ENCODE measurements at regions not wholly inside any gene's neighbourhood (a gene's known extent, or its start where the extent isn't known, plus 50 kb on each side); places are given as distances from the start of the nearest gene placed in this dataset.

DNA sequence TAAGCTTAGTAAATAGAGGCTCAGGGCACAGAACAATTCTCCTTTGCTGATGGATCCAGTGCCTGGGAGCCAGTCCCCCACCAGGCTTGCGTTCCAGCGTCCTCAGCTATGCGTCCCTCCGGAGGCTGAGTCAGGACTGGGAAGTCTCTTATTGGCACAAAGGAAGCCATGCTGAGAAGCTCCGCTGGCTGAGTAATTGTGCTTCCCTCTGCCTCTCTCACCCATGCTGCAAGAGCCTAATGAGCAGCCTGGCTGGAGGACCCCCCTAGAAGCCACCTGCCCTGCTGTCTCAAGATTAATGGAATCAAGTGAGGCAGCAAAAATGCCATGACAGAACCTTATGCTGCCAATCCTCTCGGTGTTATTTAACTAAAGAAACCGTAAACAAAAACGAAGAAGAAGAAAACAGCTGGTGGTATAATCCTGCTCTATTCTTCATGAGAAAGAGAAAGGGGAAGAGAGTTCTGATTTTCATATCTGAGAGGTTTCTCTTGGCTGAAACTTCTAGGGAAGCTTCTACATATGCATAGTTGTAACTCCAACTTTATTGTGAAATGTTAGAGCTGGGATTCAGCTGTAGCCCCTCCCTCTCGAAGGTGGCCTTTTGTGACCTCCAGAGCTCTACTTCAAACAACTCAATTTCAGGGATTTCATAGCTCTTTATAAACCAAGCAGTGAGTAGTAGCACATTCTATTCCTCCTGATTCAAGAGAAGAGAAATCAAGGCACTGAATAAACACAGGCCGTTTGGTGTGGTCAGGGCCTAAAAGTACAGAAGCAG lies 185.4 kb upstream of the SEMA6A start:
- no peak for DNase-seq
- Mint-ChIP-seq H3K36me3 (ENCODE audit: low read depth) (no peaks in the 10 kb centered on the region), H3K9me3 (peaks cover 33% of the 10 kb centered on the region), H3K27ac (no peak overlapping the region), H3K27me3 (ENCODE audit: insufficient read depth) (no peaks in the 10 kb centered on the region; the same call in none of the 2 replicates), H3K4me1 (ENCODE audit: low read depth) (no peaks in the 10 kb centered on the region), H3K4me3 (no peak overlapping the region)
- TF ChIP-seq, protein P1, sequence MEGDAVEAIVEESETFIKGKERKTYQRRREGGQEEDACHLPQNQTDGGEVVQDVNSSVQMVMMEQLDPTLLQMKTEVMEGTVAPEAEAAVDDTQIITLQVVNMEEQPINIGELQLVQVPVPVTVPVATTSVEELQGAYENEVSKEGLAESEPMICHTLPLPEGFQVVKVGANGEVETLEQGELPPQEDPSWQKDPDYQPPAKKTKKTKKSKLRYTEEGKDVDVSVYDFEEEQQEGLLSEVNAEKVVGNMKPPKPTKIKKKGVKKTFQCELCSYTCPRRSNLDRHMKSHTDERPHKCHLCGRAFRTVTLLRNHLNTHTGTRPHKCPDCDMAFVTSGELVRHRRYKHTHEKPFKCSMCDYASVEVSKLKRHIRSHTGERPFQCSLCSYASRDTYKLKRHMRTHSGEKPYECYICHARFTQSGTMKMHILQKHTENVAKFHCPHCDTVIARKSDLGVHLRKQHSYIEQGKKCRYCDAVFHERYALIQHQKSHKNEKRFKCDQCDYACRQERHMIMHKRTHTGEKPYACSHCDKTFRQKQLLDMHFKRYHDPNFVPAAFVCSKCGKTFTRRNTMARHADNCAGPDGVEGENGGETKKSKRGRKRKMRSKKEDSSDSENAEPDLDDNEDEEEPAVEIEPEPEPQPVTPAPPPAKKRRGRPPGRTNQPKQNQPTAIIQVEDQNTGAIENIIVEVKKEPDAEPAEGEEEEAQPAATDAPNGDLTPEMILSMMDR (IDR thresholded peaks at IDR 0.05), result no peak

DNA sequence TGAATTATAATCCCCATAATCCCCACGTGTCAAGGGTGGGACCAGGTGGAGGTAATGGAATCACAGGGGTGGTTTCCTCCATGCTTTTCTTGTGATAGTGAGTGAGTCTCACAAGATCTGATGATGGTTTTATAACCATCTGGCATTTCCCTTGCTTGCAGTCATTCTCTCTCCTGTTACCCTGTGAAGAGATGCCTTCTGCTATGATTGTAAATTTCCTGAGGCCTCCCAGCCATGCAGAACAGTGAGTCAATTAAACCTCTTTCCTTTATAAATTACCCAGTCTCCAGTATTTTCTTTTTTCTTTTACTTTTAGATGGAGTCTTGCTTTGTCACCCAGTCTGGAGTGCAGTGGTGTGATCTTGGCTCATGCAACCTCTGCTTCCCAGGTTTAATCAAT lies 182.7 kb upstream of the SEMA6A start:
- no peak overlapping the region for H3K4me3 Mint-ChIP-seq
- no peaks in the 10 kb centered on the region for H3K36me3 Mint-ChIP-seq (ENCODE audit: low read depth)
- no peak overlapping the region for H3K27ac Mint-ChIP-seq
- no peak for DNase-seq
- peaks cover 33% of the 10 kb centered on the region for H3K9me3 Mint-ChIP-seq
- TF ChIP-seq, protein P1 (IDR thresholded peaks at IDR 0.05), result no peak
- H3K4me1 Mint-ChIP-seq (ENCODE audit: low read depth), result no peaks in the 10 kb centered on the region
- H3K27me3 Mint-ChIP-seq (ENCODE audit: insufficient read depth), result no peaks in the 10 kb centered on the region; the same call in 1 of the 2 replicates

DNA sequence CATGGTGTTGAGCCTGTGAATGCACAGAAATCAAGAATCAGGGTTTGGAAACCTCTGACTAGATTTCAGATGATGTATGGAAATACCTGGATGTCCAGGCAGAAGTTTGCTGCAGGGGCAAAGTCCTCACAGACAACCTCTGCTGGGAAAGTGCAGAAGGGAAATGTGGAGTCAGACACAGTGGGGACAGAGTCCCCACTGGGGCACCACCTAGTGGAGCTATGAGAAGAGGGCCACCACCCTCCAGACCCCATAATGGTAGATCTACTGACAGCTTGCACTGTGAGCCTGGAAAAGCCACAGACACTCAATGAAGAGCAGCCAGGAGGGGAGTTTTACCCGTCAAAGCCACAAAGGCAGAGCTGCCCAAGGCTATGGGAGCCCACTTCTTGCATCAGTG lies 181.9 kb upstream of the SEMA6A start:
- H3K9me3 Mint-ChIP-seq, result peaks cover 29% of the 10 kb centered on the region

DNA sequence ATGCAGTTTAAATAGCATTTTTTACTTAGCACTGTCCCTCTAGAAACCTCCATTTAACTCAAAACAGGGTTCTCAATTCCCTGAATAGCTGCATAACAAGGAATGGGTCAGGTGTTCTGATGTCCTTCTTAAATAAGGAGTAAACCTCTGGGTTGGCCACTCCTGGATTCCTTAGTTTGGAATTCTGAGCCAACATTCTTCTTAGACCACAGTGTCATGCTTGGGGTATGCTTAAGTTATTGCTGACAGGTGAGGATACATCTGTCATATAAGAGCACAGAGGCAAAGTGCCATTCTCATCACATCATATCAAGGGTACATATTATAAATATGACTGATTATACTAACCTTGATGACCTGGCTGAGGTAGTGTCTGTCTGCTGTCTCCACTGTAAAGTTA lies 179.9 kb upstream of the SEMA6A start:
- Mint-ChIP-seq H3K27ac (no peak overlapping the region), H3K36me3 (ENCODE audit: low read depth) (no peaks in the 10 kb centered on the region), H3K27me3 (ENCODE audit: insufficient read depth) (no peaks in the 10 kb centered on the region; the same call in 1 of the 2 replicates), H3K4me3 (no peak overlapping the region), H3K9me3 (peaks cover 32% of the 10 kb centered on the region), H3K4me1 (ENCODE audit: low read depth) (no peaks in the 10 kb centered on the region)
- TF ChIP-seq, protein P1 (IDR thresholded peaks at IDR 0.05), result no peak
- no peak for DNase-seq

More for the DNA sequence above, 181.9 kb upstream of the SEMA6A start:
- Mint-ChIP-seq H3K4me3 (no peak overlapping the region), H3K27me3 (ENCODE audit: insufficient read depth) (no peaks in the 10 kb centered on the region; the same call in 1 of the 2 replicates), H3K4me1 (ENCODE audit: low read depth) (no peaks in the 10 kb centered on the region), H3K27ac (no peak overlapping the region), H3K36me3 (ENCODE audit: low read depth) (no peaks in the 10 kb centered on the region)
- TF ChIP-seq, protein P1 (IDR thresholded peaks at IDR 0.05), result no peak
- no peak for DNase-seq

DNA sequence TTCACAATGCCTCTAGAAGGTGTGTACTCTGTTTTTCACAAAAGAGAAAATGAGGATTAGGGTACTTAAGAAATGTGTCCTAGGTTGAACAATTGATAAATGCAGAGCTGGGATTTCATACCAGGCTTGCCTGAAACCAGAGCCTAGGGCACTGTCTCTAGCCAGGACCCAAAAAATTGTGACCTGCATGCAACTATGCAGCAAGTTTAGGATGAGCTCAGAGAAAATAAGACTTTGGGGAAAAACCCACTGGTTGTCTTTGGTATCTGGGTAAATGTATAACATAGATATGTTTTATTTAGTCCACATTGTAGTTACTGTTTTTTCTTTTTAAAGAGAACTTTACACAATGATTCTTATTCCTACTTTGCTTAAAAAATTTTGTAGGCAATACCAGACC lies 177.1 kb upstream of the SEMA6A start:
- H3K36me3 Mint-ChIP-seq (ENCODE audit: low read depth), result no peaks in the 10 kb centered on the region
- no peaks in the 10 kb centered on the region for H3K27me3 Mint-ChIP-seq (ENCODE audit: insufficient read depth)
- H3K4me3 Mint-ChIP-seq, result no peak overlapping the region
- DNase-seq, result no peak
- H3K4me1 Mint-ChIP-seq (ENCODE audit: low read depth), result no peaks in the 10 kb centered on the region
- H3K27ac Mint-ChIP-seq, result no peak overlapping the region
- H3K9me3 Mint-ChIP-seq, result peaks cover 14% of the 10 kb centered on the region
- TF ChIP-seq, protein P1 (IDR thresholded peaks at IDR 0.05), result no peak

Measured in HFFc6 (cell line).